Keratinocyte (primary cell): ENCODE measurements at regions not wholly inside any gene's neighbourhood (a gene's known extent, or its start where the extent isn't known, plus 50 kb on each side); places are given as distances from the start of the nearest gene placed in this dataset.

ENCODE experiments used
- DNase-seq: peaks from one replicate; pipeline ENCODE4 v3.0.0-alpha.2; 2011; ENCODE audit warnings: low read depth, missing footprints, low spot score
- FAIRE-seq: peaks from 2 replicates; lab custom pipeline; 2011; peaks lifted over from hg19 to GRCh38; lab: Jason Lieb, UNC
- H2AFZ ChIP-seq: 2 replicates; pipeline ENCODE4 v1.6.0; 2012; ENCODE audit warnings: low read length, control low read depth, inconsistent platforms; ENCODE audit not compliant: control insufficient read depth
- H3K27ac ChIP-seq: 2 replicates; pipeline ENCODE4 v1.5.1; 2011; ENCODE audit warnings: low read length; ENCODE audit not compliant: control insufficient read depth, insufficient read depth
- H3K27me3 ChIP-seq: 3 replicates; pipeline ENCODE4 v1.6.0; 2011; ENCODE audit warnings: low read length; ENCODE audit not compliant: control insufficient read depth, insufficient read depth; ENCODE audit errors: extremely low read depth
- H3K36me3 ChIP-seq, 2 experiments: 2 replicates in 1 of 2; 3 replicates in 1 of 2; pipeline ENCODE4 v1.5.1; 2011; ENCODE audit warnings: low read length in 2 of 2, mild to moderate bottlenecking in 1 of 2; ENCODE audit not compliant: control insufficient read depth in 2 of 2, insufficient read depth in 2 of 2; ENCODE audit errors: extremely low read depth in 1 of 2
- H3K4me1 ChIP-seq: 3 replicates; pipeline ENCODE4 v1.5.1; 2011; ENCODE audit warnings: low read length; ENCODE audit not compliant: control insufficient read depth, insufficient read depth; ENCODE audit errors: extremely low read depth
- H3K4me2 ChIP-seq: 3 replicates; pipeline ENCODE4 v1.6.0; 2011; ENCODE audit warnings: low read depth, low read length; ENCODE audit not compliant: control insufficient read depth, insufficient read depth; ENCODE audit errors: extremely low read depth
- H3K4me3 ChIP-seq, 3 experiments: fragments of 200-600 bp in 1 of 3; sonication (generic) in 1 of 3; 2 replicates in 2 of 3; 3 replicates in 1 of 3; pipeline ENCODE4 v1.5.1; 2011 to 2016; ENCODE audit warnings: low read length in 3 of 3, mild to moderate bottlenecking in 3 of 3, control low read depth in 2 of 3, inconsistent platforms in 1 of 3, low read depth in 1 of 3, mixed read lengths in 1 of 3, mixed run types in 1 of 3, moderate library complexity in 1 of 3; ENCODE audit not compliant: control insufficient read depth in 2 of 3, insufficient read depth in 2 of 3; ENCODE audit errors: extremely low read depth in 1 of 3
- H3K79me2 ChIP-seq: 2 replicates; pipeline ENCODE4 v1.6.0; 2012; ENCODE audit warnings: low read length; ENCODE audit not compliant: control insufficient read depth, insufficient read depth
- H3K9ac ChIP-seq: 3 replicates; pipeline ENCODE4 v1.6.0; 2011; ENCODE audit warnings: low read length; ENCODE audit not compliant: control insufficient read depth, insufficient read depth; ENCODE audit errors: extremely low read depth
- H3K9me1 ChIP-seq: 3 replicates; pipeline ENCODE4 v1.6.0; 2011; ENCODE audit warnings: low read length; ENCODE audit not compliant: control insufficient read depth, insufficient read depth; ENCODE audit errors: extremely low read depth
- H3K9me3 ChIP-seq: 2 replicates; pipeline ENCODE4 v1.5.1; 2012; ENCODE audit warnings: low read depth, low read length; ENCODE audit not compliant: control insufficient read depth
- H4K20me1 ChIP-seq: 3 replicates; pipeline ENCODE4 v1.6.0; 2011; ENCODE audit warnings: low read length; ENCODE audit not compliant: control insufficient read depth, insufficient read depth; ENCODE audit errors: extremely low read depth
- EZH2 ChIP-seq: IDR thresholded peaks from one replicate; pipeline ENCODE4 v1.6.1; 2012; ENCODE audit warnings: inconsistent platforms, mild to moderate bottlenecking, low read length, moderate library complexity
- dilution Hi-C: fragments of 300-500 bp; cut with MboI; formaldehyde crosslinking; loops from one replicate; pipeline ENCODE4 v1.7.0; 2020; ENCODE audit warnings: low sequenced_read_pairs; ENCODE audit not compliant: extremely low pct_ligation_motif_present
- TF ChIP-seq, protein P1 (sequence below), 3 experiments: IDR thresholded peaks in 1 of 3; conservative IDR thresholded peaks in 1 of 3; optimal IDR thresholded peaks in 1 of 3; 2 replicates in 2 of 3; 3 replicates in 1 of 3; pipeline versions ENCODE3 to v1.5.1; 2011; ENCODE audit warnings: low read length in 3 of 3, mild to moderate bottlenecking in 3 of 3, moderate library complexity in 2 of 3, control low read depth in 1 of 3, inconsistent platforms in 1 of 3; ENCODE audit not compliant: insufficient read depth in 2 of 3; ENCODE audit errors: extremely low read depth in 1 of 3

- H3K4me3 ChIP-seq = no peak overlapping the region
- FAIRE-seq (no peak), DNase-seq (no peak)
- no peak for TF ChIP-seq EZH2
- TF ChIP-seq, protein P1, sequence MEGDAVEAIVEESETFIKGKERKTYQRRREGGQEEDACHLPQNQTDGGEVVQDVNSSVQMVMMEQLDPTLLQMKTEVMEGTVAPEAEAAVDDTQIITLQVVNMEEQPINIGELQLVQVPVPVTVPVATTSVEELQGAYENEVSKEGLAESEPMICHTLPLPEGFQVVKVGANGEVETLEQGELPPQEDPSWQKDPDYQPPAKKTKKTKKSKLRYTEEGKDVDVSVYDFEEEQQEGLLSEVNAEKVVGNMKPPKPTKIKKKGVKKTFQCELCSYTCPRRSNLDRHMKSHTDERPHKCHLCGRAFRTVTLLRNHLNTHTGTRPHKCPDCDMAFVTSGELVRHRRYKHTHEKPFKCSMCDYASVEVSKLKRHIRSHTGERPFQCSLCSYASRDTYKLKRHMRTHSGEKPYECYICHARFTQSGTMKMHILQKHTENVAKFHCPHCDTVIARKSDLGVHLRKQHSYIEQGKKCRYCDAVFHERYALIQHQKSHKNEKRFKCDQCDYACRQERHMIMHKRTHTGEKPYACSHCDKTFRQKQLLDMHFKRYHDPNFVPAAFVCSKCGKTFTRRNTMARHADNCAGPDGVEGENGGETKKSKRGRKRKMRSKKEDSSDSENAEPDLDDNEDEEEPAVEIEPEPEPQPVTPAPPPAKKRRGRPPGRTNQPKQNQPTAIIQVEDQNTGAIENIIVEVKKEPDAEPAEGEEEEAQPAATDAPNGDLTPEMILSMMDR (optimal IDR thresholded peaks at IDR 0.05 in 1 of 3, IDR thresholded peaks at IDR 0.05 in 1 of 3, conservative IDR thresholded peaks at IDR 0.05 in 1 of 3; ENCODE audit: extremely low read depth in 1 of 3, insufficient read depth in 2 of 3, low read length in 3 of 3) = no peak
- H3K9ac ChIP-seq = no peak overlapping the region
- no peaks in the 10 kb centered on the region for H3K36me3 ChIP-seq
- dilution Hi-C loops = no loop called here
- H2AFZ ChIP-seq = no peak overlapping the region
- H3K27me3 ChIP-seq = no peaks in the 10 kb centered on the region
- no peak overlapping the region for H3K27ac ChIP-seq
- H3K4me1 ChIP-seq = no peaks in the 10 kb centered on the region
- H4K20me1 ChIP-seq = no peaks in the 10 kb centered on the region
- no peak overlapping the region for H3K4me2 ChIP-seq
- no peaks in the 10 kb centered on the region for H3K79me2 ChIP-seq
- H3K9me3 ChIP-seq = no peaks in the 10 kb centered on the region
- H3K9me1 ChIP-seq = no peaks in the 10 kb centered on the region
These were observed 786.0 kb upstream of the ZEB2 start for GRCh38 chr2:145305889-145306288.

DNA sequence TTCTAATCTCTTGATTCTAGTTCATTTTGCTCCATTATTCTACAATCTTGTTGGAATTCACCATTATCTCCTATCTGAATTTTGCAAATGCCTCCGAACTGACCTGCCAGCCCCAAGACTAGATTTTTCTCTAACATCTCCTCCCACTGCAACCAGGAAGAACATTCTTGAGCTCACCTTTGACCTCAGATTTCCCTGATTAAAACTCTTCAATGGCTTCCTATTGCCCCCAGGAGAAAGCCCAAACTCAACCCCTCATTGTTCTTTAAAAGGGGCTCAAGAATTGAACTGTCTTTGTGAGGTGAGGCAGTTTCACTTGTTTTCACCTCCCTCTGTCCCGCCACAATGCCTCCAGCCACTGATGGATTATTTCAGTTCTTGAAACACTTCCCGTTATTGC, 784.6 kb upstream of the ZEB2 start:
- TF ChIP-seq EZH2 = no peak
- TF ChIP-seq, protein P1 (optimal IDR thresholded peaks at IDR 0.05 in 1 of 3, IDR thresholded peaks at IDR 0.05 in 1 of 3, conservative IDR thresholded peaks at IDR 0.05 in 1 of 3; ENCODE audit: extremely low read depth in 1 of 3, insufficient read depth in 2 of 3, low read length in 3 of 3) = no peak
- Histone ChIP-seq H3K36me3 (no peaks in the 10 kb centered on the region), H3K9me3 (no peaks in the 10 kb centered on the region), H3K4me1 (no peaks in the 10 kb centered on the region), H3K79me2 (no peaks in the 10 kb centered on the region), H2AFZ (no peak overlapping the region), H3K9me1 (no peaks in the 10 kb centered on the region), H3K27ac (no peak overlapping the region), H4K20me1 (no peaks in the 10 kb centered on the region), H3K4me3 (no peak overlapping the region), H3K27me3 (no peaks in the 10 kb centered on the region), H3K9ac (no peak overlapping the region), H3K4me2 (no peak overlapping the region)
- no peak for FAIRE-seq
- no peak for DNase-seq
- dilution Hi-C loops = no loop called here
